Mesenchymal stem cell (in vitro differentiated cells and primary cell): ENCODE measurements at regions not wholly inside any gene's neighbourhood (a gene's known extent, or its start where the extent isn't known, plus 50 kb on each side); places are given as distances from the start of the nearest gene placed in this dataset.

Experiments
- DNase-seq: peaks from one replicate; pipeline ENCODE4 v3.0.0-alpha.2; 2013
- H2AFZ ChIP-seq: one replicate; pipeline ENCODE4 v1.6.1; 2013; ENCODE audit warnings: low read depth, mild to moderate bottlenecking, control low read depth, inconsistent platforms, low read length, moderate library complexity
- H2AK5ac ChIP-seq: 2 replicates; pipeline ENCODE4 v1.6.1; 2013; ENCODE audit warnings: low read length, moderate library complexity, mild to moderate bottlenecking, inconsistent platforms; ENCODE audit not compliant: severe bottlenecking
- H2BK120ac ChIP-seq: one replicate; pipeline ENCODE4 v1.6.1; 2013; ENCODE audit warnings: low read depth, mild to moderate bottlenecking, inconsistent platforms, low read length, moderate library complexity
- H2BK12ac ChIP-seq, 2 experiments: one replicate each; pipeline ENCODE4 v1.6.1; 2013; ENCODE audit warnings: inconsistent platforms in 2 of 2, low read length in 2 of 2, mild to moderate bottlenecking in 2 of 2, moderate library complexity in 2 of 2, control low read depth in 1 of 2
- H2BK15ac ChIP-seq: one replicate; pipeline ENCODE4 v1.6.1; 2013; ENCODE audit warnings: mild to moderate bottlenecking, low read depth, inconsistent platforms; ENCODE audit not compliant: poor library complexity, severe bottlenecking
- H2BK5ac ChIP-seq: 2 replicates; pipeline ENCODE4 v1.6.1; 2013; ENCODE audit warnings: low read depth, mild to moderate bottlenecking, low read length, control low read depth, inconsistent platforms; ENCODE audit not compliant: poor library complexity, severe bottlenecking
- H3K14ac ChIP-seq, 2 experiments: one replicate each; pipeline ENCODE4 v1.6.1; 2013; ENCODE audit warnings: inconsistent platforms in 2 of 2, low read length in 2 of 2, control low read depth in 1 of 2, mild to moderate bottlenecking in 1 of 2, moderate library complexity in 1 of 2
- H3K18ac ChIP-seq, 2 experiments: one replicate each; pipeline ENCODE4 v1.6.1; 2013; ENCODE audit warnings: inconsistent platforms in 2 of 2, low read length in 2 of 2, control low read depth in 1 of 2, low read depth in 1 of 2, mild to moderate bottlenecking in 1 of 2
- H3K23ac ChIP-seq, 2 experiments: one replicate each; pipeline ENCODE4 v1.6.1; 2013; ENCODE audit warnings: inconsistent platforms in 2 of 2, low read length in 2 of 2, mild to moderate bottlenecking in 2 of 2, moderate library complexity in 2 of 2, control low read depth in 1 of 2
- H3K27ac ChIP-seq: 2 replicates; pipeline ENCODE4 v1.5.1; 2013; ENCODE audit warnings: mild to moderate bottlenecking, moderate library complexity, low read length, control low read depth, inconsistent platforms; ENCODE audit not compliant: poor library complexity, severe bottlenecking
- H3K27me3 ChIP-seq, 2 experiments: 2 replicates each; pipeline versions ENCODE4 v1.6.1 to v1.7.0; 2013; ENCODE audit warnings: low read length in 2 of 2, mild to moderate bottlenecking in 2 of 2, moderate library complexity in 2 of 2, control low read depth in 1 of 2, inconsistent platforms in 1 of 2; ENCODE audit not compliant: control insufficient read depth in 1 of 2, insufficient read depth in 1 of 2
- H3K36me3 ChIP-seq, 2 experiments: 2 replicates each; pipeline versions ENCODE4 v1.6.1 to v1.7.0; 2013; ENCODE audit warnings: low read length in 2 of 2, control low read depth in 1 of 2, inconsistent platforms in 1 of 2, low read depth in 1 of 2, mild to moderate bottlenecking in 1 of 2; ENCODE audit not compliant: insufficient read depth in 2 of 2, control insufficient read depth in 1 of 2
- H3K4ac ChIP-seq, 2 experiments: one replicate each; pipeline ENCODE4 v1.6.1; 2013; ENCODE audit warnings: inconsistent platforms in 2 of 2, low read length in 2 of 2, mild to moderate bottlenecking in 2 of 2, moderate library complexity in 2 of 2, control low read depth in 1 of 2, low read depth in 1 of 2
- H3K4me1 ChIP-seq: 2 replicates; pipeline ENCODE4 v1.6.1; 2013; ENCODE audit warnings: low read depth, low read length, control low read depth; ENCODE audit not compliant: control insufficient read depth, insufficient read depth
- H3K4me2 ChIP-seq: 2 replicates; pipeline ENCODE4 v1.6.1; 2013; ENCODE audit warnings: low read length, mild to moderate bottlenecking, inconsistent platforms; ENCODE audit not compliant: poor library complexity, severe bottlenecking
- H3K4me3 ChIP-seq, 2 experiments: 2 replicates each; pipeline versions ENCODE4 v1.5.1 to v1.7.0; 2013; ENCODE audit warnings: low read length in 2 of 2, mild to moderate bottlenecking in 2 of 2, control low read depth in 1 of 2, low read depth in 1 of 2; ENCODE audit not compliant: insufficient read depth in 1 of 2
- H3K79me1 ChIP-seq: replicated peaks from 2 replicates; pipeline ENCODE4 v1.6.1; 2013; ENCODE audit warnings: mild to moderate bottlenecking, control low read depth, low read length, inconsistent platforms; ENCODE audit not compliant: poor library complexity, severe bottlenecking
- H3K9ac ChIP-seq: 2 replicates; pipeline ENCODE4 v1.7.0; 2013; ENCODE audit warnings: mild to moderate bottlenecking, low read length, moderate library complexity
- H3K9me3 ChIP-seq: 2 replicates; pipeline ENCODE4 v1.7.0; 2013; ENCODE audit warnings: mild to moderate bottlenecking, low read length; ENCODE audit not compliant: control insufficient read depth
- H4K8ac ChIP-seq: one replicate; pipeline ENCODE4 v1.6.1; 2013; ENCODE audit warnings: inconsistent platforms, mild to moderate bottlenecking, low read length, moderate library complexity
- H4K91ac ChIP-seq: one replicate; pipeline ENCODE4 v1.6.1; 2013; ENCODE audit warnings: mild to moderate bottlenecking, low read length, inconsistent platforms
- WGBS: methylation state at CpG from one replicate; pipeline ENCODE4 v1.1.7; 2013; ENCODE audit warnings: mixed read lengths; 5-methylcytosine and 5-hydroxymethylcytosine counted together

DNA sequence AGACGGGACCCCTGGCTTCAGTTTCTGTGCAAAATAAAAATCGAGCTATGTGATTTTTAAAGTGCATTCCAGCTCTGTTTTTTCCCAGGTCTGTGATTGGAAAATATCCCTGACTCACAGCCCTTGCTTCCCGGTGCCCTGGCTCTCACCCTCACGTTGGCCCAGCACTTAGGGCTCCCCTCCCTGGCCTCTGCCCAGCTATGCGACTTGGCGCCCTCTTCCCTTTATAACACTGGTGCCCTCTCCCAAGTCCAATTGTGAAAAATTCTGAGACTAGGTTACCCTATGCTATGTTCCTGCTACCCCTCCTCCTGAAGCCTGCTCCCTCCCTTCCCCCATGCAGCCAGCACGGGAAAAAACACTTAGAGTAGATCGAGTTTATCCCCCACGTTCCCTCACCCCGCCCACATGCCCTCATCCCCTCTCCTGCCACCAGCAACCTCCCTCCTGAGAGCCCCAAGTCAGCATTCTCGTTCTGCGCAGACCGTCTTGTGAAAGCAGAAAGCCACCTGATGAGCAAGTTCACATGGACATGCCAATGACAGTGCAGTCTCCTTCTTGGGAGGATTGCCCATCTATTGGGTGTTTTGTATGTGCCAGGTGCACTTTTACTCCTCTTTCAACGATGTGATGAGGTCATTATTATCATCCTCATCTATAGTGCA is 228.8 kb downstream of the VAPA start:
- Histone ChIP-seq H3K4me3 (no peak overlapping the region), H4K8ac (peak overlapping the region; percentile 27), H3K27me3 (no peaks in the 10 kb centered on the region), H2AFZ (no peak overlapping the region), H4K91ac (peak overlapping the region; percentile 92), H2BK12ac (peak overlapping the region; percentile 66 to 91), H3K9me3 (no peaks in the 10 kb centered on the region), H3K14ac (no peak overlapping the region), H3K4ac (peak overlapping the region; percentile 0 to 89), H3K79me1 (no peaks in the 10 kb centered on the region), H2AK5ac (no peak overlapping the region), H3K4me1 (peaks cover 12% of the 10 kb centered on the region), H3K18ac (peak overlapping the region; percentile 34 to 41), H3K36me3 (no peaks in the 10 kb centered on the region), H3K4me2 (no peak overlapping the region), H3K27ac (no peak overlapping the region), H3K23ac (no peak overlapping the region), H2BK15ac (peak overlapping the region; percentile 98), H3K9ac (no peak overlapping the region), H2BK5ac (no peak overlapping the region), H2BK120ac (peak overlapping the region; percentile 88)
- WGBS = 53% methylated on average over 13 of the region's 14 CpGs
- peak; percentile 61 for DNase-seq

DNA sequence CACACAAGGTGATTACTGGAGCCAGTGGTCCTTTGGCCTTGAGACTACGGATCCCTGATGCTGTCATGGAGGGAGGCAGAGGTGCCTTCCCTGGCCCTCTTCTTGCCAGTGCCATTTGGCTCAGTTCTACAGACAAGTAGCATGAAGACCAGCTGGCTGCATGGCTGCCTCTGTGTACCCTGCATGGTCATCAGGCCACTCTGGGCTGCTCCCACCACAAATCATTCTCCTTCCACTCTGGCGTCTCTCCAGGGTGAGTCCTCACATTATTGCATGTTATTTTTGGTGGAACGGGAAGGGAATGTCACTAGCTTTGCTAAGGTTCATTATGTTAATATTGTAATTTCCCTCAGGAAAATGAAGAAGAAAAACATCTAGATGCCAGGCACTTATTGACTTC is 229.8 kb downstream of the VAPA start:
- Histone ChIP-seq H3K27me3 (no peaks in the 10 kb centered on the region), H3K4me2 (no peak overlapping the region), H2BK120ac (no peak overlapping the region), H3K14ac (no peak overlapping the region), H3K23ac (no peak overlapping the region), H3K4me3 (no peak overlapping the region), H2AFZ (no peak overlapping the region), H2AK5ac (no peak overlapping the region), H2BK5ac (no peak overlapping the region), H3K36me3 (no peaks in the 10 kb centered on the region), H3K9me3 (no peaks in the 10 kb centered on the region), H3K9ac (no peak overlapping the region), H3K79me1 (no peaks in the 10 kb centered on the region), H3K4ac (no peak overlapping the region), H4K8ac (peak overlapping the region; percentile 87), H3K18ac (peak overlapping the region; percentile 46 to 50), H2BK12ac (peak overlapping the region; percentile 51 to 91), H3K4me1 (peaks cover 12% of the 10 kb centered on the region), H3K27ac (no peak overlapping the region), H4K91ac (peak overlapping the region; percentile 44), H2BK15ac (no peak overlapping the region)
- 90% methylated on average over 1 of the region's 3 CpGs for whole genome bisulfite sequencing
- peak; percentile 46 for DNase-seq

DNA sequence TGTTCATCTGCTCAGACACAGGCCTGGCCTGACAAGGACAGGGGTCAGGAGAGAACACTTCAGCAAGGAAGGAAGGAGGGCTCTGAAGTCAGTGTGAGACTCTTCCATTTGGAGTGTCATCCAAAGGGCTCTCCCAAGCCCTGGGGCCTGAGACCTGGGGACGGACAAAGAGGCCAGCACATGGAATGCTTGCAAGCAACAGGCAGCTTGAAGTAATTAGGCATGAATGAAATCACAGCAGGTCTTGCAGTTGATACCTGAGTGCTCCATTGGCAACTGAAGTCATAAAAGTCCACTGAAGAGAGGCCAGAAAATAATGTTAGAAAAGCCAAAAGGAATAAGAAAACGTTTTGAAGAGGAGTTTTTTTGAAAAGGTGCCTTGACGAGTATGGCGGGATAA is 231.7 kb downstream of the VAPA start:
- 82% methylated on average over 4 of the region's 4 CpGs for whole genome bisulfite sequencing
- Histone ChIP-seq H3K4me1 (peaks cover 2% of the 10 kb centered on the region), H3K9ac (no peak overlapping the region), H3K36me3 (no peaks in the 10 kb centered on the region), H2BK120ac (no peak overlapping the region), H3K14ac (no peak overlapping the region), H3K27ac (no peak overlapping the region), H3K9me3 (no peaks in the 10 kb centered on the region), H4K8ac (peak overlapping the region; percentile 38), H2BK12ac (peak overlapping the region in 1 of 2 experiments; percentile 89), H3K27me3 (peaks cover 0 to 4% of the 10 kb centered on the region in 2 experiments), H3K4ac (no peak overlapping the region), H2BK15ac (no peak overlapping the region), H2AK5ac (no peak overlapping the region), H3K4me2 (no peak overlapping the region), H4K91ac (no peak overlapping the region), H2AFZ (no peak overlapping the region), H3K18ac (peak overlapping the region; percentile 7 to 77), H3K23ac (no peak overlapping the region), H2BK5ac (no peak overlapping the region), H3K4me3 (no peak overlapping the region), H3K79me1 (no peaks in the 10 kb centered on the region)
- no peak for DNase-seq

DNA sequence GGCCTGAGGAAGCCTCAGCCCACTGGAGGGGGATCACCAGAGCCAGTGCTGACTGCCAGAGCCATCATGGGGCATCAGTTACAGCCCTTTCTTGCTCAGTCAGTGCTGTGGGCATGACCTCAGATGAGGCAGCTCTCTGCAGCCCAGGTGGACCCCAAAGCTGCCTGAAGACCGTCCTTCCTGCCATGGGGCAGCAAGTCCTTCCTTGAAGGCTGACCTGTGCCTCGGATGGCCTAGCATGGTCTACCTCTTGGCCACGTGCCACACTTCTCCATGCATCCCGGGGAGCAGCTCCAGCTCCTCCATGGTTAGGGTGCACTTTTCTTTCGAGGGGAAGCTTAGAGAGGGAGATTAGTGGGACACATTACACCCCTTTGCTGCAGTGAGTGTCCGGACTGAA is 233.4 kb downstream of the VAPA start:
- H4K91ac ChIP-seq = peak overlapping the region; percentile 70
- no peak overlapping the region for H3K23ac ChIP-seq
- no peak overlapping the region for H3K4me2 ChIP-seq
- no peak overlapping the region for H3K9ac ChIP-seq
- peak overlapping the region; percentile 17 to 78 for H2BK12ac ChIP-seq
- H2BK15ac ChIP-seq = no peak overlapping the region
- 86% methylated on average over 6 of the region's 6 CpGs for WGBS
- H3K4me1 ChIP-seq = no peaks in the 10 kb centered on the region
- H3K27me3 ChIP-seq = peaks cover 0 to 4% of the 10 kb centered on the region in 2 experiments
- H2BK120ac ChIP-seq = no peak overlapping the region
- no peak overlapping the region for H2AK5ac ChIP-seq
- H3K18ac ChIP-seq = peak overlapping the region; percentile 37 to 52
- H2AFZ ChIP-seq = no peak overlapping the region
- no peaks in the 10 kb centered on the region for H3K9me3 ChIP-seq
- H3K14ac ChIP-seq = no peak overlapping the region
- H4K8ac ChIP-seq = peak overlapping the region; percentile 19
- peak overlapping the region in 1 of 2 experiments; percentile 57 for H3K4ac ChIP-seq
- no peak overlapping the region for H3K27ac ChIP-seq
- H2BK5ac ChIP-seq = no peak overlapping the region
- no peaks in the 10 kb centered on the region for H3K79me1 ChIP-seq
- DNase-seq = no peak
- no peaks in the 10 kb centered on the region for H3K36me3 ChIP-seq
- no peak overlapping the region for H3K4me3 ChIP-seq
